ENCODE measurements at regions not wholly inside any gene's neighbourhood (a gene's known extent, or its start where the extent isn't known, plus 50 kb on each side); places are given as distances from the start of the nearest gene placed in this dataset.
A peak's percentile ranks its signal among the peaks of the same experiment; 100 is the strongest.
"Not testable (repeated sequence)": the region's sequence is repeated elsewhere in the genome, so short reads cannot be mapped to it uniquely, and the experiment has no call there.

DNA sequence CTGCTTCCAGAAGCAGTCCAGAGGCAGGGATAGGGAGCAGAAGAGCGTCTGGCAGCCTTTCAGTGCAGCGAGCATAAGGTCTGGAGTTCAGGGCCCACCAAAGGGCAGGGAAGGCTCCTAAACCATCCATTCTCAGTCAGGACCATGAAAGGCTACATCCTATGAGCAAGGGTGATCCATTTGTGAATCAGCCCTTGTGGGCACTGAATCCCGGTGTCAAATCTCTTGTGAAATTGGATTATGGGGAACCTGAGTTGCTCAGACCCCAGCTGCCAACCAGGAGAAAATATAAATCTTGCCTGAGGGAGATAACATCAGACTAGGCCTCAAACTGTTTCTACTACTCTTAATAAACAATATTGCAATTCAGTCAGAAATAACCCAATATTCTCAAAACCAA is 204.4 kb downstream of the SYK start:
- no peaks in the 10 kb centered on the region for H3K9me3 ChIP-seq (ENCODE audit: control insufficient read depth in 1 of 2, low read length in 2 of 2)
- no peaks in the 10 kb centered on the region for H3K36me3 ChIP-seq (ENCODE audit: insufficient read depth, low read length)
- ChIA-PET CTCF (ENCODE audit: partially characterized antibody) (no interaction called here), POLR2A (ENCODE audit: partially characterized antibody) (no interaction called here)
- no peaks in the 10 kb centered on the region for H3K4me1 Mint-ChIP-seq
- no peaks in the 10 kb centered on the region for H3K36me3 Mint-ChIP-seq
- intact Hi-C loops (cut with micrococcal nuclease) = no loop called here
- no peaks in the 10 kb centered on the region for H3K4me1 ChIP-seq (ENCODE audit: insufficient read depth, low read length)
- no peaks in the 10 kb centered on the region for H3K27me3 ChIP-seq (ENCODE audit: insufficient read depth, low read length)
- peaks cover 0 to 1% (median 0%) of the 10 kb centered on the region in 8 donors for H3K9me3 Mint-ChIP-seq
- no peak overlapping the region for H3K27ac ChIP-seq (ENCODE audit: low read depth, low read length)
- DNase-seq = no peak
- no peak overlapping the region for H3K4me3 Mint-ChIP-seq
- H3K4me3 ChIP-seq (ENCODE audit: low read length in 2 of 2) = no peak overlapping the region
- no peak overlapping the region for H3K27ac Mint-ChIP-seq
- peaks cover 1 to 2% of the 10 kb centered on the region in 2 donors for H3K27me3 Mint-ChIP-seq

DNA sequence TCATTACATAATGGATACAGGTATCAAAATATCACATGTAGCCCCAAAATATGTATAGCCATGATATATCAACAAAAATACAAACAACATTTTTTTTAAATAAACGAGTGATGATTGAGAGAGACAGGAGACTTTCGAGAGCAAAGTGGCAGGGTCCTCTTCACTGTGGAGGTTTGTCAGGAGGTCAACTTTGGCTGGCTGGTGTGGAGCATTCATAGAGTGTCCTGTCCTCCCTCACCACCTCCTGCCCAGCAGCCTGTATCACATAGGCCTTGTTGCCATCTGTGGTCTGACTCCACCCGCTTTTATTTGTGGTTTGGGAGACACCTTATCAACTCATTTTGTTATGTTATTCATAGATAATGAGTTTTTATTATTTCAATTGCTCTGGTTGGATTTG is 206.9 kb downstream of the SYK start:
- CTCF ChIA-PET (ENCODE audit: partially characterized antibody) = no interaction called here
- Mint-ChIP-seq H3K36me3 (no peaks in the 10 kb centered on the region), H3K4me3 (no peak overlapping the region), H3K27ac (no peak overlapping the region), H3K4me1 (no peaks in the 10 kb centered on the region), H3K27me3 (peaks cover 1 to 5% of the 10 kb centered on the region in 2 donors), H3K9me3 (peaks cover 0 to 12% (median 10%) of the 10 kb centered on the region in 8 donors)
- no peaks in the 10 kb centered on the region for H3K27me3 ChIP-seq (ENCODE audit: insufficient read depth, low read length)
- DNase-seq = no peak
- H3K36me3 ChIP-seq (ENCODE audit: insufficient read depth, low read length) = no peaks in the 10 kb centered on the region
- H3K4me3 ChIP-seq (ENCODE audit: low read length in 2 of 2) = no peak overlapping the region
- intact Hi-C loops (cut with micrococcal nuclease) = no loop called here
- H3K4me1 ChIP-seq (ENCODE audit: insufficient read depth, low read length) = no peaks in the 10 kb centered on the region
- no peak overlapping the region for H3K27ac ChIP-seq (ENCODE audit: low read depth, low read length)
- no peaks in the 10 kb centered on the region for H3K9me3 ChIP-seq (ENCODE audit: control insufficient read depth in 1 of 2, low read length in 2 of 2)
- POLR2A ChIA-PET (ENCODE audit: partially characterized antibody) = no interaction called here

DNA sequence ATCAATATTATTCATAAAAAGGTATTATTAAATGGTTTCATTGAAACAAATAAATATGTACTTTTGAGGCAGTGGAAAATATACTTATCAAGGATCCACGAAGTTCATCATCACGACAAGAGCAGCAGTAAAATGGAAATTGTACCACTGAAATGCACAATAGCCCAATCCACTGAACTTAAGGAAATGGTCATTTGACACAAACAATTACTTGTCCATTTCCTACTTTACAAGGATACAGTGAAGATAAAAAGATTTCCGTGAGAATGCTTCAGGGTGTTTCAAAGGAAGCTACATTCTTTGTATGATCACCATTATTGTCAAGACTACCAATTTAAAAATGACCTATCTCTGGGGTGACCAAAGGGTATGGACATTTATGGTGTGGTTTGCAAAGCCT is 210.3 kb downstream of the SYK start:
- Mint-ChIP-seq H3K9me3 (peaks cover 0 to 12% (median 11%) of the 10 kb centered on the region in 8 donors), H3K4me1 (no peaks in the 10 kb centered on the region), H3K4me3 (no peak overlapping the region), H3K36me3 (no peaks in the 10 kb centered on the region), H3K27ac (no peak overlapping the region), H3K27me3 (peaks cover 7 to 11% of the 10 kb centered on the region in 2 donors)
- ChIA-PET CTCF (ENCODE audit: partially characterized antibody) (interaction anchor here (0.5 to 0.8 kb wide), 3 partner anchors 21 to 361 kb away, joined by 3 to 4 read pairs (median 3); no protein-coding TSS in a partner anchor), POLR2A (ENCODE audit: partially characterized antibody) (no interaction called here)
- intact Hi-C loops (cut with micrococcal nuclease) = no loop called here
- Histone ChIP-seq H3K9me3 (ENCODE audit: control insufficient read depth in 1 of 2, low read length in 2 of 2) (no peaks in the 10 kb centered on the region), H3K4me3 (ENCODE audit: low read length in 2 of 2) (no peak overlapping the region), H3K27ac (ENCODE audit: low read depth, low read length) (no peak overlapping the region), H3K36me3 (ENCODE audit: insufficient read depth, low read length) (no peaks in the 10 kb centered on the region), H3K4me1 (ENCODE audit: insufficient read depth, low read length) (no peaks in the 10 kb centered on the region), H3K27me3 (ENCODE audit: insufficient read depth, low read length) (peaks cover 4% of the 10 kb centered on the region)
- DNase-seq = no peak

- Mint-ChIP-seq H3K27ac (no peak overlapping the region), H3K4me3 (peak overlapping the region in 1 of 8 donors; percentile 5), H3K36me3 (no peaks in the 10 kb centered on the region), H3K27me3 (peaks cover 11 to 16% of the 10 kb centered on the region in 2 donors), H3K9me3 (peaks cover 0 to 16% (median 11%) of the 10 kb centered on the region in 8 donors), H3K4me1 (no peaks in the 10 kb centered on the region)
- CTCF ChIA-PET (ENCODE audit: partially characterized antibody) = interaction anchor here (0.8 kb wide), 1 partner anchor 20 kb away, joined by 3 read pairs; no protein-coding TSS in a partner anchor
- no peaks in the 10 kb centered on the region for H3K36me3 ChIP-seq (ENCODE audit: insufficient read depth, low read length)
- H3K9me3 ChIP-seq (ENCODE audit: control insufficient read depth in 1 of 2, low read length in 2 of 2) = no peaks in the 10 kb centered on the region
- POLR2A ChIA-PET (ENCODE audit: partially characterized antibody) = no interaction called here
- no peaks in the 10 kb centered on the region for H3K4me1 ChIP-seq (ENCODE audit: insufficient read depth, low read length)
- H3K4me3 ChIP-seq (ENCODE audit: low read length in 2 of 2) = no peak overlapping the region
- intact Hi-C loops (cut with micrococcal nuclease) = no loop called here
- DNase-seq = no peak
- no peak overlapping the region for H3K27ac ChIP-seq (ENCODE audit: low read depth, low read length)
- H3K27me3 ChIP-seq (ENCODE audit: insufficient read depth, low read length) = peaks cover 4% of the 10 kb centered on the region
Observed at GRCh38 chr9:91012933-91013841, 211.6 kb downstream of the SYK start.

- Mint-ChIP-seq H3K27ac (no peak overlapping the region), H3K4me3 (no peak overlapping the region), H3K4me1 (no peaks in the 10 kb centered on the region), H3K9me3 (peaks cover 0 to 25% (median 14%) of the 10 kb centered on the region in 8 donors), H3K36me3 (no peaks in the 10 kb centered on the region), H3K27me3 (peaks cover 10 to 25% of the 10 kb centered on the region in 2 donors)
- Histone ChIP-seq H3K27me3 (ENCODE audit: insufficient read depth, low read length) (peaks cover 4% of the 10 kb centered on the region), H3K27ac (ENCODE audit: low read depth, low read length) (no peak overlapping the region), H3K36me3 (ENCODE audit: insufficient read depth, low read length) (no peaks in the 10 kb centered on the region), H3K4me3 (ENCODE audit: low read length in 2 of 2) (no peak overlapping the region), H3K9me3 (ENCODE audit: control insufficient read depth in 1 of 2, low read length in 2 of 2) (no peaks in the 10 kb centered on the region), H3K4me1 (ENCODE audit: insufficient read depth, low read length) (no peaks in the 10 kb centered on the region)
- POLR2A ChIA-PET (ENCODE audit: partially characterized antibody) = no interaction called here
- intact Hi-C loops (cut with micrococcal nuclease) = no loop called here
- CTCF ChIA-PET (ENCODE audit: partially characterized antibody) = interaction anchor here (1.4 kb wide), 1 partner anchor 410 kb away, joined by 3 read pairs; no protein-coding TSS in a partner anchor
- DNase-seq = no peak
Observed at GRCh38 chr9:91017245-91017644, 215.6 kb downstream of the SYK start.

DNA sequence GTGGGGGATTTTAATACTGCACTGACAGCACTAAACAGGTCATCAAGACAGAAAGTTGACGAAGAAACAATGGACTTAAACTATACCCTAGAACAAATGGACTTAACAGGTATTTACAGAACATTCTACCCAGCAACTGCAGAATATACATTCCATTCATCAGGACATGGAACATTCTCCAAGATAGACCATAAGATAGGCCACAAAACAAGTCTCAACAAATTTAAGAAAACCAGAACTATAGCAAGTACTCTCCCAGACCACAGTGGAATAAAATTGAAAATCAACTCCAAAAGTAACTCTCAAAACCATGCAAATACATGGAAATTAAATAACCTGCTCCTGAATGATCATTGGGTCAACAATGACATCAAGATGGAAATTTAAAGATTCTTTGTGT is 218.3 kb downstream of the SYK start:
- H3K36me3 Mint-ChIP-seq; H3K27ac Mint-ChIP-seq; H3K27me3 ChIP-seq (ENCODE audit: insufficient read depth, low read length); H3K4me1 Mint-ChIP-seq; H3K4me1 ChIP-seq (ENCODE audit: insufficient read depth, low read length); H3K27ac ChIP-seq (ENCODE audit: low read depth, low read length); H3K36me3 ChIP-seq (ENCODE audit: insufficient read depth, low read length); CTCF ChIA-PET (ENCODE audit: partially characterized antibody); H3K4me3 ChIP-seq (ENCODE audit: low read length in 2 of 2); H3K4me3 Mint-ChIP-seq; intact Hi-C loops (cut with micrococcal nuclease); DNase-seq; POLR2A ChIA-PET (ENCODE audit: partially characterized antibody); H3K9me3 ChIP-seq (ENCODE audit: control insufficient read depth in 1 of 2, low read length in 2 of 2): not testable (repeated sequence)
- peaks cover 10 to 14% of the 10 kb centered on the region in 2 donors for H3K27me3 Mint-ChIP-seq
- H3K9me3 Mint-ChIP-seq = peaks cover 0 to 15% (median 4%) of the 10 kb centered on the region in 8 donors

DNA sequence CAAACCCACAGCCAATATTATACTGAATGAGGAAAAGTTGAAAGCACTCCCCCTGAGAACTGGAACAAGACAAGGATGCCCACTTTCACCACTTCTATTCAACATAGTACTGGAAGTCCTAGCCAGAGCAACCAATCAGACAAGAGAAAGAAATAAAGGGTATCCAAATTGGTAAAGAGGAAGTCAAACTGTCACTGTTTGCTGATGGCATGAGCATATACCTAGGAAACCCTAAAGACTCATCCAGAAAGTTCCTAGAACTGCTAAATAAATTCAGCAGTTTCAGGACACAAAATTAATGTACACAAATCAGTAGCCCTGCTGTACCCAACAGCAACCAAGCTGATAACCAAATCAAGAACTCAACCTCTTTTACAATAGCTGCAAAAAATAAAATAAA is 220.0 kb downstream of the SYK start:
- DNase-seq; intact Hi-C loops (cut with micrococcal nuclease); H3K27ac ChIP-seq (ENCODE audit: low read depth, low read length); H3K36me3 ChIP-seq (ENCODE audit: insufficient read depth, low read length); H3K36me3 Mint-ChIP-seq; POLR2A ChIA-PET (ENCODE audit: partially characterized antibody); H3K4me3 Mint-ChIP-seq; H3K27me3 ChIP-seq (ENCODE audit: insufficient read depth, low read length); H3K4me1 ChIP-seq (ENCODE audit: insufficient read depth, low read length); H3K4me1 Mint-ChIP-seq; H3K9me3 ChIP-seq (ENCODE audit: control insufficient read depth in 1 of 2, low read length in 2 of 2); H3K4me3 ChIP-seq (ENCODE audit: low read length in 2 of 2); CTCF ChIA-PET (ENCODE audit: partially characterized antibody); H3K27ac Mint-ChIP-seq: not testable (repeated sequence)
- peaks cover 0 to 15% (median 4%) of the 10 kb centered on the region in 8 donors for H3K9me3 Mint-ChIP-seq
- peaks cover 6 to 14% of the 10 kb centered on the region in 2 donors for H3K27me3 Mint-ChIP-seq
